A172 (cell line): ENCODE measurements at regions not wholly inside any gene's neighbourhood (a gene's known extent, or its start where the extent isn't known, plus 50 kb on each side); places are given as distances from the start of the nearest gene placed in this dataset.

Experiments
- DNase-seq: peaks from one replicate; pipeline ENCODE4 v3.0.0-alpha.2; 2015; ENCODE audit warnings: low spot score

- DNase-seq = no peak
Observed at GRCh38 chr1:224504297-224505041, 69.9 kb upstream of the WDR26 start.

GRCh38 chr1:224505454-224506093, 71.0 kb upstream of the WDR26 start:
- no peak for DNase-seq

GRCh38 chr1:224506141-224506814, 71.7 kb upstream of the WDR26 start:
- DNase-seq = no peak

- no peak for DNase-seq
Observed at GRCh38 chr1:224507771-224508523, 73.3 kb upstream of the WDR26 start.

- DNase-seq = no peak
Observed at GRCh38 chr1:224509907-224510306, 75.3 kb upstream of the WDR26 start.

GRCh38 chr1:224510880-224511645, 76.5 kb upstream of the WDR26 start:
- DNase-seq = peak; percentile 68

GRCh38 chr1:224512600-224513151, 78.1 kb upstream of the WDR26 start:
- no peak for DNase-seq

- no peak for DNase-seq
Observed at GRCh38 chr1:224513383-224513782, 78.8 kb upstream of the WDR26 start.

- peak; percentile 86 for DNase-seq
Observed at GRCh38 chr1:224513787-224514209, 79.2 kb upstream of the WDR26 start.

- DNase-seq = no peak
Observed at GRCh38 chr1:224517171-224517570, 82.6 kb upstream of the WDR26 start.

- DNase-seq = no peak
Observed at GRCh38 chr1:224518528-224518927, 83.9 kb upstream of the WDR26 start.

- no peak for DNase-seq
Observed at GRCh38 chr1:224519874-224520273, 85.3 kb upstream of the WDR26 start.

- DNase-seq = no peak
Observed at GRCh38 chr1:224520808-224521207, 86.2 kb upstream of the WDR26 start.

- DNase-seq = no peak
Observed at GRCh38 chr1:224521904-224522734, 87.5 kb upstream of the WDR26 start.

GRCh38 chr1:224523676-224524075, 89.1 kb upstream of the WDR26 start:
- no peak for DNase-seq

- peak; percentile 79 for DNase-seq
Observed at GRCh38 chr1:224524679-224525078, 90.1 kb upstream of the WDR26 start.

- DNase-seq = peak; percentile 46
Observed at GRCh38 chr1:224525411-224526040, 90.6 kb upstream of the CNIH3 start.

- DNase-seq = no peak
Observed at GRCh38 chr1:224526771-224527170, 89.3 kb upstream of the CNIH3 start.

GRCh38 chr1:224528900-224529299, 87.2 kb upstream of the CNIH3 start:
- peak; percentile 91 for DNase-seq

- DNase-seq = no peak
Observed at GRCh38 chr1:224529844-224530243, 86.3 kb upstream of the CNIH3 start.
